Activated B cell treated with CpG ODN at 0.5 μM for 24 hours (primary cell): ENCODE measurements at regions not wholly inside any gene's neighbourhood (a gene's known extent, or its start where the extent isn't known, plus 50 kb on each side); places are given as distances from the start of the nearest gene placed in this dataset.
"Not testable (repeated sequence)": the region's sequence is repeated elsewhere in the genome, so short reads cannot be mapped to it uniquely, and the experiment has no call there.

Source experiments
- ATAC-seq: fragments of 200-7000 bp; cut with Tn5 transposase; one replicate; pipeline ENCODE4 v1.10.0; 2021; ENCODE audit warnings: low read depth, mild to moderate bottlenecking, moderate library complexity
- CTCF ChIA-PET: fragments of 350-600 bp; sonication (Branson Sonifier 250); formaldehyde crosslinking; loops from one replicate; lab custom pipeline; 2021; ENCODE audit warnings: antibody characterized with exemption; lab: Charles Lee
- POLR2A ChIA-PET: fragments of 350-600 bp; sonication (Branson Sonifier 250); formaldehyde crosslinking; loops from one replicate; lab custom pipeline; 2021; ENCODE audit warnings: antibody characterized with exemption; lab: Charles Lee
- DNase-seq: peaks from one replicate; pipeline ENCODE4 v3.0.0; 2022
- H3K27ac Mint-ChIP-seq: one replicate; pipeline ENCODE4 v1.8.0; 2020; ENCODE audit warnings: mixed read lengths
- H3K27me3 Mint-ChIP-seq: one replicate; pipeline ENCODE4 v1.8.0; 2021; ENCODE audit warnings: mixed read lengths
- H3K36me3 Mint-ChIP-seq: one replicate; pipeline ENCODE4 v1.8.0; 2021; ENCODE audit warnings: low read depth, mixed read lengths
- H3K4me1 Mint-ChIP-seq: one replicate; pipeline ENCODE4 v1.8.0; 2021; ENCODE audit warnings: mixed read lengths
- H3K4me3 Mint-ChIP-seq: one replicate; pipeline ENCODE4 v1.8.0; 2020; ENCODE audit warnings: mild to moderate bottlenecking, mixed read lengths
- H3K9me3 Mint-ChIP-seq: one replicate; pipeline ENCODE4 v1.8.0; 2020; ENCODE audit warnings: mixed read lengths
- intact Hi-C: fragments of 100-400 bp; cut with micrococcal nuclease; formaldehyde crosslinking; loops from one replicate; pipeline ENCODE4 v1.15.1; 2024
- TF ChIP-seq, protein P1 (sequence below): fragments of 200-600 bp; IDR thresholded peaks from one replicate; pipeline ENCODE4 v1.8.0; 2022; ENCODE audit warnings: antibody characterized with exemption, mild to moderate bottlenecking

- ChIA-PET POLR2A (no interaction called here), CTCF (no interaction called here)
- Mint-ChIP-seq H3K27ac (no peak overlapping the region), H3K4me1 (no peaks in the 10 kb centered on the region), H3K4me3 (no peak overlapping the region), H3K27me3 (peaks cover 5% of the 10 kb centered on the region), H3K9me3 (no peaks in the 10 kb centered on the region), H3K36me3 (no peaks in the 10 kb centered on the region)
- ATAC-seq (no peak), DNase-seq (no peak)
- TF ChIP-seq, protein P1, sequence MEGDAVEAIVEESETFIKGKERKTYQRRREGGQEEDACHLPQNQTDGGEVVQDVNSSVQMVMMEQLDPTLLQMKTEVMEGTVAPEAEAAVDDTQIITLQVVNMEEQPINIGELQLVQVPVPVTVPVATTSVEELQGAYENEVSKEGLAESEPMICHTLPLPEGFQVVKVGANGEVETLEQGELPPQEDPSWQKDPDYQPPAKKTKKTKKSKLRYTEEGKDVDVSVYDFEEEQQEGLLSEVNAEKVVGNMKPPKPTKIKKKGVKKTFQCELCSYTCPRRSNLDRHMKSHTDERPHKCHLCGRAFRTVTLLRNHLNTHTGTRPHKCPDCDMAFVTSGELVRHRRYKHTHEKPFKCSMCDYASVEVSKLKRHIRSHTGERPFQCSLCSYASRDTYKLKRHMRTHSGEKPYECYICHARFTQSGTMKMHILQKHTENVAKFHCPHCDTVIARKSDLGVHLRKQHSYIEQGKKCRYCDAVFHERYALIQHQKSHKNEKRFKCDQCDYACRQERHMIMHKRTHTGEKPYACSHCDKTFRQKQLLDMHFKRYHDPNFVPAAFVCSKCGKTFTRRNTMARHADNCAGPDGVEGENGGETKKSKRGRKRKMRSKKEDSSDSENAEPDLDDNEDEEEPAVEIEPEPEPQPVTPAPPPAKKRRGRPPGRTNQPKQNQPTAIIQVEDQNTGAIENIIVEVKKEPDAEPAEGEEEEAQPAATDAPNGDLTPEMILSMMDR, result no peak
- intact Hi-C loops, result no loop called here
These were observed 181.0 kb upstream of the EOLA2 start for GRCh38 chrX:150119323-150119722.

GRCh38 chrX:150125045-150125444 is 186.8 kb upstream of the EOLA2 start:
- H3K4me3 Mint-ChIP-seq, H3K4me1 Mint-ChIP-seq, H3K27me3 Mint-ChIP-seq, CTCF ChIA-PET, H3K27ac Mint-ChIP-seq, ATAC-seq, H3K36me3 Mint-ChIP-seq, intact Hi-C loops, H3K9me3 Mint-ChIP-seq, POLR2A ChIA-PET, DNase-seq: not testable (repeated sequence)

DNA sequence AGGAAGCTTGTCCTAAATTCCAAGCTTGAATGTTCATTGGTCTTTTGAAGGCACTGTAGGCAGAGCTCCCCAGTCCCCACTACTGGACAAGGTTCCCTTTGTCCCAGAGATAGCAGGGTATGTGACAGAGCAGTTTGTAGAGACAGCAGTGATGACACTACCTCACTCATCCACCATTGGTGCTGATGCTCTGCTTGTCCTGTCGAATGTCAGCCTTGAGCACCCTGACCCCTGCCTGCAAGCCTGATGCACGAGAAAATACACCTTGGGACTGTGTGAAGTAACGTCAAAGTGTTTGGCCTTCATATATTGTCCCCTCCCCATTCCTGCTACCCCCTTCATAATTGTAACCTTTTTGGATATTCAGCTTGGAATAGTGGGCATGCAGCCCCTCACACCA is 188.9 kb upstream of the EOLA2 start:
- DNase-seq, result no peak
- H3K36me3 Mint-ChIP-seq, result no peaks in the 10 kb centered on the region
- intact Hi-C loops, result no loop called here
- no peak overlapping the region for H3K27ac Mint-ChIP-seq
- H3K4me3 Mint-ChIP-seq, result no peak overlapping the region
- CTCF ChIA-PET, result no interaction called here
- POLR2A ChIA-PET, result no interaction called here
- H3K27me3 Mint-ChIP-seq, result peaks cover 3% of the 10 kb centered on the region
- no peaks in the 10 kb centered on the region for H3K9me3 Mint-ChIP-seq
- TF ChIP-seq, protein P1, result no peak
- H3K4me1 Mint-ChIP-seq, result no peaks in the 10 kb centered on the region
- no peak for ATAC-seq

- DNase-seq, result no peak
- Mint-ChIP-seq H3K36me3 (no peaks in the 10 kb centered on the region), H3K4me3 (no peak overlapping the region), H3K27me3 (peaks cover under 1% of the 10 kb centered on the region), H3K9me3 (peaks cover 9% of the 10 kb centered on the region), H3K4me1 (no peaks in the 10 kb centered on the region), H3K27ac (no peak overlapping the region)
- ChIA-PET POLR2A (no interaction called here), CTCF (no interaction called here)
- TF ChIP-seq, protein P1, result no peak
- ATAC-seq, result no peak
- intact Hi-C loops, result no loop called here
These were observed 205.6 kb upstream of the EOLA2 start for GRCh38 chrX:150143721-150144440.

DNA sequence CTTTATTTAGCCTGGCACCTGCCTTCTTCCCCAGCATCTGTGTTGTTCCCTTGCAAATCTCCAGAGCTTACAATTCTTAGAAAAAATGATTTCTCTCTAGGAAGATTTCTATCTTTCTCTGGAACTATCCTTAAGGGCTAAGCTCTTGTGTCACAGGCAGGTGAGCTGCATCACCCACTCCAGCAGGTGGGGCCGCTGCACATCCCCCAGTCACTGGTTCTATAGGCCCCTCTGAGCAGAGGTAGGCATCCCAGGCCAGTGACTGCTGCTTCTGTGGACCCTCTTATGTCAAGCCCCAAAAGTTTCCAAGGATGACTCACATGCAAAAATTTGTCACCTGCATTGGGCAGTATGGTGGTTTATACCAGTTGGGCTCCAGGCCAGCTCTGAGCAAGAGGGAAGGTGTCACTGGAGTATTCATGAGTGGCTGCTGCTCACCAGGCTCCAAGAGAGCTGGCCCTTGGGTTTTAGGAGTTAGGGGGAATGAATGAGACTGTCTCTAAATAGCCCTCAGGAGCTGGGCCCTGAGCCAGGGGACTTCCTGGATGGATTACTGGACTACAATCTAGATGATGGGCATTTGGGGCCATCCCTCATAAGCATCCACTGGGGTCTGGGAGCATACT is 208.1 kb upstream of the EOLA2 start:
- DNase-seq (no peak), ATAC-seq (peak; percentile 31)
- Mint-ChIP-seq H3K27me3 (peaks cover 3% of the 10 kb centered on the region), H3K4me1 (no peaks in the 10 kb centered on the region), H3K27ac (no peak overlapping the region), H3K4me3 (no peak overlapping the region), H3K36me3 (no peaks in the 10 kb centered on the region), H3K9me3 (peaks cover 9% of the 10 kb centered on the region)
- POLR2A ChIA-PET, result interaction anchor here (0.6 kb wide), 1 partner anchor 466 kb away, joined by 3 read pairs; no protein-coding TSS in a partner anchor
- CTCF ChIA-PET, result no interaction called here
- intact Hi-C loops, result loop anchor here (1.0 kb wide), 1 partner anchor 340 kb away; no protein-coding TSS in a partner anchor
- TF ChIP-seq, protein P1, result no peak
